Testis (tissue), 2 donors: ENCODE measurements at regions not wholly inside any gene's neighbourhood (a gene's known extent, or its start where the extent isn't known, plus 50 kb on each side); places are given as distances from the start of the nearest gene placed in this dataset.

Experiments used
- POLR2A ChIP-seq: fragments of 450-650 bp; IDR thresholded peaks from one replicate; pipeline ENCODE4 v1.6.1; 2017; ENCODE audit warnings: antibody characterized with exemption, mild to moderate bottlenecking, moderate library complexity
- TF ChIP-seq, protein P1 (sequence below), 3 experiments: fragments of 450-650 bp in 2 of 3; fragments of 200-600 bp in 1 of 3; sonication (generic) in 1 of 3; IDR thresholded peaks; one replicate each; pipeline ENCODE4 v1.5.1; 2016 to 2019; ENCODE audit warnings: antibody characterized with exemption in 3 of 3, mild to moderate bottlenecking in 2 of 3, moderate library complexity in 1 of 3

DNA sequence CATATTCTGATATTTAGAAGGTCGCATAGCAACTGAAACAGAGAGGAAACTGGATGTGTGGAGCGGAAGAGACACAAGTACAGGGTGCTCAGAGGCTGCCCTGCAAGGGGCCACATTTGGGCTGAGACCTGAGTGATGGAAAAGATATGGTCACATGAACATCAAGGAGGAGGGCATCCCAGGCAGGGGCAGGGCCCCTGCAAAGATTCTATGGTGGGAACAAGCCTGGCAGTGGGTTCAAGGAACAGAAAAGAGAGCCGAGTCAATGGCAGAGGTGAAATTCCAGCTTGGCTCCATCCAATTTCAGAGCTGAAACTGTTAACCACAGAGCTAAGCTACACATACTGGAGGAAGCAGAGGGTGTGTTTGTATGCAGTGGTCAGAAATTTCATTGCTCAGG lies 227.7 kb downstream of the PRDM2 start:
- TF ChIP-seq, protein P1, sequence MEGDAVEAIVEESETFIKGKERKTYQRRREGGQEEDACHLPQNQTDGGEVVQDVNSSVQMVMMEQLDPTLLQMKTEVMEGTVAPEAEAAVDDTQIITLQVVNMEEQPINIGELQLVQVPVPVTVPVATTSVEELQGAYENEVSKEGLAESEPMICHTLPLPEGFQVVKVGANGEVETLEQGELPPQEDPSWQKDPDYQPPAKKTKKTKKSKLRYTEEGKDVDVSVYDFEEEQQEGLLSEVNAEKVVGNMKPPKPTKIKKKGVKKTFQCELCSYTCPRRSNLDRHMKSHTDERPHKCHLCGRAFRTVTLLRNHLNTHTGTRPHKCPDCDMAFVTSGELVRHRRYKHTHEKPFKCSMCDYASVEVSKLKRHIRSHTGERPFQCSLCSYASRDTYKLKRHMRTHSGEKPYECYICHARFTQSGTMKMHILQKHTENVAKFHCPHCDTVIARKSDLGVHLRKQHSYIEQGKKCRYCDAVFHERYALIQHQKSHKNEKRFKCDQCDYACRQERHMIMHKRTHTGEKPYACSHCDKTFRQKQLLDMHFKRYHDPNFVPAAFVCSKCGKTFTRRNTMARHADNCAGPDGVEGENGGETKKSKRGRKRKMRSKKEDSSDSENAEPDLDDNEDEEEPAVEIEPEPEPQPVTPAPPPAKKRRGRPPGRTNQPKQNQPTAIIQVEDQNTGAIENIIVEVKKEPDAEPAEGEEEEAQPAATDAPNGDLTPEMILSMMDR (IDR thresholded peaks at IDR 0.05) = no peak
- TF ChIP-seq POLR2A = no peak
